Lower lobe of right lung (tissue), 2 donors: ENCODE measurements at regions not wholly inside any gene's neighbourhood (a gene's known extent, or its start where the extent isn't known, plus 50 kb on each side); places are given as distances from the start of the nearest gene placed in this dataset.

Experiments
- ATAC-seq, 2 donors: fragments of 200-7000 bp; cut with Tn5 transposase; one replicate each; pipeline ENCODE4 v1.9.1; 2020 to 2022; ENCODE audit warnings: mild to moderate bottlenecking in 2 of 2, moderate library complexity in 2 of 2
- DNase-seq: peaks from one replicate; pipeline ENCODE4 v3.0.0-alpha.2; 2020
- H3K27ac ChIP-seq: fragments of 200-600 bp; one replicate; pipeline ENCODE4 v1.8.0; 2022
- H3K27me3 ChIP-seq: fragments of 200-600 bp; one replicate; pipeline ENCODE4 v1.8.0; 2022; ENCODE audit warnings: low read depth
- H3K36me3 ChIP-seq: fragments of 200-600 bp; one replicate; pipeline ENCODE4 v1.8.0; 2022; ENCODE audit warnings: mild to moderate bottlenecking
- H3K4me1 ChIP-seq: fragments of 200-600 bp; one replicate; pipeline ENCODE4 v1.8.0; 2022
- H3K4me3 ChIP-seq: fragments of 200-600 bp; one replicate; pipeline ENCODE4 v1.8.0; 2022; ENCODE audit warnings: mild to moderate bottlenecking
- H3K9me3 ChIP-seq: fragments of 200-600 bp; one replicate; pipeline ENCODE4 v1.8.0; 2022
- CTCF ChIP-seq: fragments of 200-600 bp; IDR thresholded peaks from one replicate; pipeline ENCODE4 v1.8.0; 2022; ENCODE audit warnings: antibody characterized with exemption, mild to moderate bottlenecking
- intact Hi-C: fragments of 100-400 bp; cut with DNase I; formaldehyde crosslinking; loops from one replicate; pipeline ENCODE4 v1.11.0; 2022
- donor health status: DM: no; HTN: yes; CAD: no; lungs with severe emphysema.

DNA sequence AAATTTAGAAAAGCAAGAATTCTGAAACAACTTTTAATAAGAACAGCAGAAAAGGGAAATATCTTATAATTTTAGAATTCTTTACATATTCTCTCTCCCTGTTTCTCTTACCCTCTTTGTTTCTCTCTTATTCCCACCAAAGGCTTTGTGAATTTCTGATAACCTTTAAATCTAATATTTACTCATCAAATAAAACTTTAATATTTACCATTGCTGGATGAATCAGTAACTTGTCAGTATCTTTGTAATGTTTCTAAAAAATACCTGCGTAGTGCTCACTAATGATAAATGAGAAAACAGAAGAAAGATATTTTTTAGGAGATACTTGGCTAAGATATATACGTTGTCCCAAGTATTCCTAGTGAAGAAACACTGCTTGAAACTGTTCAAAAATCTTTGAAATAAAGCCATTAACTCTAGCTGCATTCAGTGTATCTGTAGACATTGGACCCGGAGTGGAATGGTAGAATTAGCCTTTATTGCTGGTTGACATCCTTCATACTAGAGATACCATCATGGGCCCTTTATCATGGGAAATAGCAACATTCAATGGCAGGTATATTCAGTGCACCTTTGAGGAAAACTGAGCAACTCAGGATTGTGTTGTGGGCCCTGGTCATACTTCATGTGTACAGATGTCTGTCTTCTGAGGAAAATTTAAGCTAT lies 2160.4 kb downstream of the MAT2B start:
- intact Hi-C loops = no loop called here
- Histone ChIP-seq H3K27me3 (no peaks in the 10 kb centered on the region), H3K36me3 (no peaks in the 10 kb centered on the region), H3K4me3 (no peak overlapping the region), H3K27ac (no peak overlapping the region), H3K4me1 (no peaks in the 10 kb centered on the region), H3K9me3 (no peaks in the 10 kb centered on the region)
- ATAC-seq (no peak), DNase-seq (no peak)
- no peak for TF ChIP-seq CTCF

GRCh38 chr5:165673499-165673898 lies 2168.1 kb downstream of the MAT2B start:
- H3K27ac ChIP-seq = no peak overlapping the region
- no peaks in the 10 kb centered on the region for H3K27me3 ChIP-seq
- no peak for ATAC-seq
- H3K4me3 ChIP-seq = no peak overlapping the region
- no peak for DNase-seq
- intact Hi-C loops = no loop called here
- TF ChIP-seq CTCF = no peak
- no peaks in the 10 kb centered on the region for H3K36me3 ChIP-seq
- no peaks in the 10 kb centered on the region for H3K9me3 ChIP-seq
- H3K4me1 ChIP-seq = no peaks in the 10 kb centered on the region

- Histone ChIP-seq H3K27ac (no peak overlapping the region), H3K4me1 (no peaks in the 10 kb centered on the region), H3K36me3 (no peaks in the 10 kb centered on the region), H3K4me3 (no peak overlapping the region), H3K27me3 (no peaks in the 10 kb centered on the region), H3K9me3 (no peaks in the 10 kb centered on the region)
- intact Hi-C loops = no loop called here
- DNase-seq = no peak
- no peak for ATAC-seq
- no peak for TF ChIP-seq CTCF
Observed at GRCh38 chr5:165695796-165696195, 2190.4 kb downstream of the MAT2B start.

DNA sequence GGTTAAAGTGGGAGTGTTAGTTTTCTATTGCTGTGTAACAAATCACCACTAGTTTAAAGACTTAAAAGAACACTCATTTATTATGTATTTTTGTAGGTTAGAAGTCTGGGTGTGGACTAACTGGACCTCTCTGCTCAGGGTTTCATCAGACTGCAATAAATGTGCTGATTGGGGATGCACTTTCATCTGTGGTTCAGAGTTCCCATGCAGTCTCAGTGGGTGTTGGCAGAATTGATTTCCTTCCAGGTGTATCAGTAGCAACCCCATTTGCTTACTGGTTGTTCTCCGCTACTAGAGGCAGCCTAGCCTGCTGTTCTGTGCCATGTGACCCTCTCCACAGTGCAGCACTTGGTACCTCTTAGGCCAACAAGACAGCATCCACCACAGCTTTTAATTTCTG lies 2200.5 kb downstream of the MAT2B start:
- ATAC-seq = no peak
- Histone ChIP-seq H3K27me3 (no peaks in the 10 kb centered on the region), H3K36me3 (no peaks in the 10 kb centered on the region), H3K4me3 (no peak overlapping the region), H3K27ac (no peak overlapping the region), H3K9me3 (no peaks in the 10 kb centered on the region), H3K4me1 (no peaks in the 10 kb centered on the region)
- TF ChIP-seq CTCF = no peak
- no peak for DNase-seq
- intact Hi-C loops = no loop called here

- Histone ChIP-seq H3K27ac (no peak overlapping the region), H3K4me3 (no peak overlapping the region), H3K9me3 (no peaks in the 10 kb centered on the region), H3K4me1 (no peaks in the 10 kb centered on the region), H3K36me3 (no peaks in the 10 kb centered on the region), H3K27me3 (no peaks in the 10 kb centered on the region)
- DNase-seq (no peak), ATAC-seq (no peak)
- no peak for TF ChIP-seq CTCF
- intact Hi-C loops = no loop called here
Observed at GRCh38 chr5:165712011-165712410, 2206.6 kb downstream of the MAT2B start.
